G401 (cell line): ENCODE measurements at regions not wholly inside any gene's neighbourhood (a gene's known extent, or its start where the extent isn't known, plus 50 kb on each side); places are given as distances from the start of the nearest gene placed in this dataset.

ENCODE experiments used
- DNase-seq: peaks from one replicate; pipeline ENCODE4 v3.0.0-alpha.2; 2015; ENCODE audit warnings: low spot score
- in situ Hi-C: cut with HindIII; loops from 2 replicates; pipeline ENCODE4 v1.10.0; 2016; ENCODE audit warnings: low sequenced_read_pairs, mixed read lengths

DNA sequence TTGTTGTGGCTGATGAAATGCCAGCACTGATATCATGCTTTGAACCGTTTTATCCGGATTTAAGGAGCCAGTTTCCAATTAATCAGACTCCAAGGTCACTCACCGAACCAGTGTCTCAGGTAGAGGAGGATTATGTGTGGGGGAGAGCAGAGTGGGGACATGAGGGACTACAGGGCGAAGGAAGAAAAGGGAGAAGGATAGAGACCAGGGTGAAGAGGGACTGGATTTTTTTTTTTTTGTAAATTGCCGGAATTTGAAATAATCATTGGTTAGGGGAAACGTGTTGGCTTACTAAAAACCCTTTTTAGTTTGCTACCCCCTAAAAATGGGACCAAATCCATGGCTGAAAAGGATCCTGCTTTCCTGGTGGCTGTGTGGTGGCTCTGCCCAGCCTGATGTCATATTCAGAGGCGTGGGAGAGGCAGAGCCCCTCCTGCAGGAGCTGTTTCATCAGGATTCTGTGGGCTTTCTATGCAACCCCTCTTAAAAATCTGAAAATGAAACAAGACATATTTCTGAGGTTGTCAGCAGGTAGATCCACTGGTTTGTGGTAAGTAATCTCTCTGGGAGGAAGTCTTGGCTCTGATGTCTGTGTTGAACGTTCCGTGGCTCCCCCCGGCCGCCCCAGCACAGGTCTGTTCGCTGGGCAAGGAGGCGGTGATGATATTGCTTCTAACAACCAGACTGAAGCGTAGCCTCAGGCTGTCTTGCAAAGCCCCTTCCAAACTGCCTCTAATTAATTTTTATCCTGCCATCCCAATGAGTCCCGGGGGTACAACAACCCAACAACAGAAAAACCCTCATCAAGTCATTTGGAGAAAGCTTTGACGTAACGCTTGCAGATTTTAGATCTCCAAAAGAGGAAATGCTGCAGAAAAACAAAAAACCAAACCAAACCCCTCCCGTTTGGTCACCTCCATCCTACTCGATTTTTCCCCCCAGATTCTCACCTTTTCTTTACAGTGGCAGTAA lies 143.0 kb upstream of the ZFHX3 start:
- no peak for DNase-seq

DNA sequence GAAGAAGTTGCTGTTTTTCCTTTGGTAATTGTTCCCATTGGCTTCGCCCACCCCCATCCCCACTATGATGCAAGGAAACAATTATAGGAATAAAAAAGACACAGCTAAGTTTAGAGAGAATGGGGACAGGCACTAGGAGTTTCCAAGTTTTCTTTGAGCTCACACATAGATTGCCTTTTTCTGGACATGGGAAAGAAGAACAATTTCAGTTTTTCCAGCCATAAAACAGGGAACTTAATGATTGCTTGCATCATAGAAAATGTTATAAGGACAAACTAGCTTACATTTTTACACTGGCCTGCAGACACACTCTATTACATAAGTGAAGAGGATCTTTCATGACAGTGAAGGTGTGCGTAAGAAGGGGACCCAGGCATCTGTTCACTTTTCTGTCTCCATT lies 142.3 kb upstream of the ZFHX3 start:
- DNase-seq, result no peak
- in situ Hi-C loops, result no loop called here

More for the DNA sequence above, 143.0 kb upstream of the ZFHX3 start:
- in situ Hi-C loops, result no loop called here

DNA sequence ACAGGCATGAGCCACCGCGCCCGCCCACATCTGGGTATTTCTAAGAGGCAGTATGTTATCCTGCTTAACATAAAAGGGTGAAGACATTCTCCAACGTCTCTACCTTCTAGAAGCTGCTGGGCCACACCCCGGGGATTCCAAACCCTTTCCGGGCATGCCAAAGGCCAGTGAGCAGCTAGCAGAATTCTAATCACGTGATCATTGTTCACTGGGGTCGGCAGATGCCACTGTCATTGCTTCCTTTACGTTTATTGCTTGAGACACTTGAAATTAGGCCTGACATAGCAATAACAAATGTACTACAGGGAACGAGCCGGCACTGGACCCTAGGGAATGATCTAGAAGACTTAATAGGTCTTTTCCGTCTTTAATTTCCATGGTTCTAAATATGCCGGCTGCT lies 141.2 kb upstream of the ZFHX3 start:
- in situ Hi-C loops, result no loop called here
- DNase-seq, result no peak

GRCh38 chr16:73186752-73187601 lies 139.0 kb upstream of the ZFHX3 start:
- in situ Hi-C loops, result no loop called here
- DNase-seq, result no peak

DNA sequence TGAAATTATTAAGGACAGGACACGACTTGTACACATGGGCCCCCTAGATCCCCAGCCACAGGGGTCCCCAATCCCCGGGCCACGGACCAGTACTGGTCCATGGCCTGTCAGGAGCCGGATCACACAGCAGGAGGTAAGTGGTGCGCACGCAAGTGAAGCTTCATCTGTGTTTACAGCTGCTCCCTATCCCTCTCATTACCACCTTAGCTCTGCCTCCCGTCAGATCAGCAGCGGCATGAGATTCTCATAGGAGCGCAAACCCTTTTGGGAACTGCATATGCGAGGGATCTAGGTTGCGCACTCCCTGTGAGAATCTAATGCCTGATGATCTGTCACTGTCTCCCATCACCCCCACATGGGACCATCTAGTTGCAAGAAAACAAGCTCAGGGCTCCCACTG lies 137.8 kb upstream of the ZFHX3 start:
- in situ Hi-C loops, result no loop called here
- DNase-seq, result no peak

GRCh38 chr16:73183611-73184092 lies 135.7 kb upstream of the ZFHX3 start:
- in situ Hi-C loops, result no loop called here

GRCh38 chr16:73179705-73180331 lies 131.9 kb upstream of the ZFHX3 start:
- DNase-seq, result no peak
- in situ Hi-C loops, result no loop called here

More at GRCh38 chr16:73183611-73184092, 135.7 kb upstream of the ZFHX3 start:
- DNase-seq, result no peak

DNA sequence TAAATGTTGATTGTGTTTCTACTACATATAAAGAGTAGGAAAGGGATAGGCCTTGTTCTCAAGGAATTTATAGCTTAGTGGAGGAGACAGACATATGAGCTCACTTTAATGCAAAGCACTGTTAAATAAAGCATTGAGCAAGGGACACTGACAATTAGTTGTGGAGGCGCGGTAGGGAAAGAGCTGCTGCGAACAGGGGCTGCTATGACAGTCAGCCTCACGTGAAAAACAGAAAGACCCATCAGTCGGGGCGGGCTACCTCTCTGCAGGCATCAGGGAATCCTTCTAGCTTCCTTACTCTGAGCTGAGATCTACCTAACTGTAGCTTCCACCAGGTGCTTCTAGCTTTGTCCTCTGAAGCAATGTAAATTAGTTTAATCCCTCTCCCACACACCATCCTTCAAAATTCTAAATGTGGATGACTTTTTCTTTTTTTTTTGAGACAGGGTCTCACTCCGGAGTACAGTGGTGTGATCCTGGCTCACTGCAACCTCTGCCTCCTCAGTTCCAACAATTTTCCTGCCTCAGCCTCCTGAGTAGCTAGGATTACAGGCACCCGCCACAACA lies 129.9 kb upstream of the ZFHX3 start:
- in situ Hi-C loops, result no loop called here
- DNase-seq, result no peak

DNA sequence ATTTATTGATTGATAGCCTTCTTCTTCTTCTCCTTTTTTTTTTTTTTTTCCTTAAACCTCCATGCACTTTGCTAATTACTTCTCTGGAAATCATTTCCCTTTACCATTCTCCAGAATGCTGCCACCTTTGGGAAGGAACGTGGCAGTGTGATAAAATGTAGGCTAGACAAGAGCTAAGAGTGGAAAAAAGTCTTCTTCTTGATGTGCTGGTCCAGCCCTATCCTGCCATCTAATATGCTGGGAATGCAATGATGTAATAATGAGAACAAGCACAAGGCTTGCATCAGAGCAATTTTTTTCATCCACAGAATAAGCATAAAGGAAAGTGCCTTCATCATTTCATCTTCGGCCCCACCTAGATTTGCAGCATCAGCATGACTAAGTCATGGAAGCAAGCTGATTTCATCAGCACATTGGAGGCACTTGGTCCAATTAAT lies 128.7 kb upstream of the ZFHX3 start:
- in situ Hi-C loops, result no loop called here
- DNase-seq, result no peak

GRCh38 chr16:73172973-73173709 lies 125.2 kb upstream of the ZFHX3 start:
- in situ Hi-C loops, result no loop called here
- no peak for DNase-seq

DNA sequence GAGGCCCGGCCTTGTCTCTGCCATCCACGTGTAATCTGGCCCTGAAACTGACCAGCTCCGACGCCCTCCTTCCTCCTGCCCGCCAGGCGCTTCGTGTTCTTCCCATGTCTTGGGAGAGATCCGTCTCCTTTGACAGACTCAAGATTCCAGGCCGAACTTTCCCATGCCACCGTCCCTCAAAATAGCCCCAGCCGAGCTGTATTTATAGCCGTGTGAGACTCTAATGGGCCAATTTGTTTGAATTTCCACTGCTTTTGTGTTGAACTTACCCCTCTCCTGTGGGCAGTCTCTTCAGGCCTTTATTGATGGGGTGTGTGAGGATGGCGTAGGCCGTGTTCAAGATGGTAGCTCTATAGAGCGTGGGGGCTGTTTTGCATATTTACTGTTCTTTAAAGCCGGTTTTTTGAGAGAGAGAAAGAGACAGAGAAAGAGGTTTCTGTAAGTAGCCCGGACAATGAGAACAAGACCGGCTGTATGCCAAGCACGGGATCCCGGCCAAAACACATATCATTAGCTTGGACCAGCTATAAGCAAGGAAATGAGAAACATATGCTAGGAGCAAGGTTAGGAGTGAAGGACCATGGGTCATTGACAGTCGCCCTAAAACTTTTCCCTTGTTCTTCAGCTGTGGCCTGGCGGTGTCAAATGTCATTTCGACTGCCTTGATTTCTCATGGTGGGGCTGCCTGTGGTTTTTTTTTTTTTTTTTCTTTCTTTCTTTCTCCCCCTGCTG lies 124.5 kb upstream of the ZFHX3 start:
- DNase-seq, result no peak
- in situ Hi-C loops, result no loop called here

DNA sequence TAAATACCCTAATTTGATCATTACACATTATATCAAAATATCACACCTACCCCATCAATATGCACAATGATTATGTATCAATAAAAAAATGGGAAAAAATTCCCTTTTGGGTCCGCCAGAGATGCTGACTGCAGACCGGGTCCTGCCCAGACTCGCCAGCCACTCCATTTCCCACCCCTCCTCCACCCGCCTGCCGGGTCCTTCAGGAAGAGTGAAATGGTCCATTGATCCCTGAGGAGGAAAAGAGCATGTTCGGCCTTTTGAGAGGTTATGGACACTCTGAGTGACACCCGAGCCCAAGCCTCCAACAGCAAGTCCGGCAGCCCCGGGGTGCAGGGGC lies 123.9 kb upstream of the ZFHX3 start:
- in situ Hi-C loops, result no loop called here
- DNase-seq, result no peak

GRCh38 chr16:73171380-73171779 lies 123.5 kb upstream of the ZFHX3 start:
- no peak for DNase-seq
- in situ Hi-C loops, result no loop called here

DNA sequence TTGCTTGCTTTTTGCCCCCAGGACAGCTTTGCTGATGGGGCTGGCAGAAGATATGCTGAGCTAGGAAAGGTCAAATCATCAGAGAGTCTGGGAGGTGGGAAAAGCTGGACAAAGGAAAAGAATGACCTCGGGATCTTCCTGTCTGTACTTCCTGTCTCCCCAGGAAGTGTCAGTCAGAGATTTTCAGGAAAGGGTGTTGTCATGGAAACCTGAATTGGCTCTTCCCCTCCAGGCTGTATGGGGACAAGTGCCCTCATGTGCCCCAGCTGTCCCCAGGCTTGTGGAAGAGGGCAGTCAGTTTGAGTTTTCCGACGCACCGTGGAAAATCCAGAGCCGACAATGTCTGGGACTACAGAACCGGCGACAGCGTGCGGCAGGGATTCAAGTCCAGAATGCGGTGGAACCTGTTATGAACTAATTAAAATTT lies 122.7 kb upstream of the ZFHX3 start:
- in situ Hi-C loops, result no loop called here
- no peak for DNase-seq

- no peak for DNase-seq
- in situ Hi-C loops, result no loop called here
These were observed 119.1 kb upstream of the ZFHX3 start for GRCh38 chr16:73166947-73167550.

DNA sequence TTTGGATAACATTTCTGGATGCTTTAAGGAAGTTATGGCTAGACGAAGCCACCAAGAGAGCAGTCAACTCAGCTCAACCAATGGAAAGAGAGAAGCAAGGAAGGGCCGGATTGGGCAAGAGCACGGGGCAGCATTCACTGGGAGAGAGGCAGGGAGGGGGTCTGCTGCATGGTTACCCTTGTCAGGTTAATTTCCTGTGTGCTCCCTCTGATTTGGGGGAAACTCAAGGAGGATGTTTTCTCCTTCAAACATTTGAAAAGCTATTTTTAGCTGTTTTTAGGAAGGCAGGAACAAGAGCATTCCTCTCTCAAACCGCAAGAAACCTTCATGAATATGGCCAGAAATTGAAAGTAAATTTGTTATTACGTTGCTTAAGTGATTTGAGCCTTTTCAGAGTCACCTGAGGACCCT lies 118.5 kb upstream of the ZFHX3 start:
- in situ Hi-C loops, result no loop called here
- DNase-seq, result no peak

DNA sequence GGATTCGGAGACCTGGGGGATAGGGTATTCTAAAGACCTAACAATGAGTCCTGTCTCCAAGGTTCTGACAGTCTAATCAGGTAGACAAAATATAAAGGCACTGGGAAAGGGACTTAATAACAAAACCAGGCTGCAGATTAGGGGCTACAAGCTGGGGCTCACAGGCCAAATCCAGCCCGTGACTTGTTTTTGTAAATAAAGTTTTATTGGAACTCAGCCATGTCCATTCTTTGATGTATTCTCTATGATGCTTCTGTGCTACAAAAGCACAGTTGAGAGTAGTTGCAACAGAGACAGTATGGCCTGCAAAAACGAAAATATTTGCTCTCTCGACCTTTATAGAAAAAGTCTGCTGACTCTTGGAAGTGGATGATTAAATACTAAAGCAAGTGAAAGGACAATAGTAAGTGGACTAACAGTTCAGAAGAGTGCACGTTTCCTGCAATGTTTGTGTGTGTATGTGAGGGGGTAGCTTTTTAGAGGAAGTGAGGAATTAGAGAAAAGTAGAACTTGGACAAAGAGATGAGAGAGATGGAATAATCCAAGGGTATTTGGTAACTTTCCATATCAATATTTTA lies 115.4 kb upstream of the ZFHX3 start:
- in situ Hi-C loops, result no loop called here
- DNase-seq, result no peak
